ENCODE measurements at regions not wholly inside any gene's neighbourhood (a gene's known extent, or its start where the extent isn't known, plus 50 kb on each side); places are given as distances from the start of the nearest gene placed in this dataset.

DNA sequence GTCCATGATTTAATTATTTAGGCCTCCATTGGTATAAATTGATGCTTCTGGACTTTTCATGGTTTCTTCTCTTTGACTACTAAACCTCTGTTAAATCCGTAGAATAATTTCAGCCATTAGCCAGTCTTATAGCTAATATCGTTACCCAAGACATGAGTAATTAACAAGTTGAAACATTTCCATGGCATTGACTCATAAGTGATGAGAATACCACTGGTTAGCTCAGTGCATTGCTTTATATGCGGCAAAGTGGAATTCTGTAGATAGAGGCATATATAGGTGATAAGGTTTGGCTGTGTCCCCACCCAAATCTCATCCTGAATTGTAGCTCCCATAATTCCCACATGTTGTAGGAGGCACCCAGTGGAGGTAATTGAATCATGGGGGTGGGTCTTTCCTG is 80.6 kb downstream of the VCX2 start:
- WGBS, 2 donors (ENCODE audit: low coverage in 1 of 2), result 88% methylated on average over 3 of the region's 3 CpGs; no CpG with 5 or more reads in 1 of the 2 donors
- TF ChIP-seq EP300 (IDR thresholded peaks at IDR 0.05; ENCODE audit: low read depth) (no peak), POLR2A (IDR thresholded peaks at IDR 0.05) (no peak), POLR2AphosphoS5 (IDR thresholded peaks at IDR 0.05) (no peak)
- TF ChIP-seq, protein P1, sequence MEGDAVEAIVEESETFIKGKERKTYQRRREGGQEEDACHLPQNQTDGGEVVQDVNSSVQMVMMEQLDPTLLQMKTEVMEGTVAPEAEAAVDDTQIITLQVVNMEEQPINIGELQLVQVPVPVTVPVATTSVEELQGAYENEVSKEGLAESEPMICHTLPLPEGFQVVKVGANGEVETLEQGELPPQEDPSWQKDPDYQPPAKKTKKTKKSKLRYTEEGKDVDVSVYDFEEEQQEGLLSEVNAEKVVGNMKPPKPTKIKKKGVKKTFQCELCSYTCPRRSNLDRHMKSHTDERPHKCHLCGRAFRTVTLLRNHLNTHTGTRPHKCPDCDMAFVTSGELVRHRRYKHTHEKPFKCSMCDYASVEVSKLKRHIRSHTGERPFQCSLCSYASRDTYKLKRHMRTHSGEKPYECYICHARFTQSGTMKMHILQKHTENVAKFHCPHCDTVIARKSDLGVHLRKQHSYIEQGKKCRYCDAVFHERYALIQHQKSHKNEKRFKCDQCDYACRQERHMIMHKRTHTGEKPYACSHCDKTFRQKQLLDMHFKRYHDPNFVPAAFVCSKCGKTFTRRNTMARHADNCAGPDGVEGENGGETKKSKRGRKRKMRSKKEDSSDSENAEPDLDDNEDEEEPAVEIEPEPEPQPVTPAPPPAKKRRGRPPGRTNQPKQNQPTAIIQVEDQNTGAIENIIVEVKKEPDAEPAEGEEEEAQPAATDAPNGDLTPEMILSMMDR (IDR thresholded peaks at IDR 0.05), result no peak
- Histone ChIP-seq H3K4me1 (no peaks in the 10 kb centered on the region), H3K27me3 (no peaks in the 10 kb centered on the region), H3K36me3 (no peaks in the 10 kb centered on the region), H3K4me3 (no peak overlapping the region), H3K9me3 (no peaks in the 10 kb centered on the region), H3K27ac (no peak overlapping the region)
- intact Hi-C loops (cut with DNase I; ENCODE audit: low total_unique reads), result no loop called here
- in situ Hi-C loops (cut with MboI; ENCODE audit: low pct_ligation_motif_present in 1 of 4, low pct_unique_long_range_greater_than_20kb in 1 of 4, low sequenced_read_pairs in 3 of 4), result no loop called here
- DNase-seq, result no peak

DNA sequence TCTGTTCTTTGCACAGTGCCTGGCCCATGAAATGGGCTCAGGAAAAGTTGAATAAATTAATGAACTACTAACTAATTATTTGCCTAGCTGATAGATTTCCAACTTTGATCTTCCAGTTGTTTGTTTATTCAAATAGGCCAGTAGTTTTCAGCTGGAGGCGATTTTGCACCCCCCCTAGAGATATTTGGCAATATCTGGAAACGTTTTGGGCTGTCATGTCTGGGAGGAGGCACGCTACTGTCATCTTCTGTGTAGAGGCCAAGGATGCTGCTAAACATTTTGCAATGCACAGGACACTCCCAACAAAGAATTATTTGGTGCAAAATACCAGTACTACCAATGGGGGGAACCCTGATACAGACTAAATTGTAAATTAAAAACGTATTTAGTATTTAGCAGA is 81.9 kb downstream of the VCX2 start:
- H3K4me1 ChIP-seq, result no peaks in the 10 kb centered on the region
- intact Hi-C loops (cut with DNase I; ENCODE audit: low total_unique reads) (no loop called here), in situ Hi-C loops (cut with MboI; ENCODE audit: low pct_ligation_motif_present in 1 of 4, low pct_unique_long_range_greater_than_20kb in 1 of 4, low sequenced_read_pairs in 3 of 4) (no loop called here)
- H3K4me3 ChIP-seq, result no peak overlapping the region
- no peaks in the 10 kb centered on the region for H3K36me3 ChIP-seq
- H3K9me3 ChIP-seq, result no peaks in the 10 kb centered on the region
- DNase-seq, result no peak
- no peaks in the 10 kb centered on the region for H3K27me3 ChIP-seq
- 28 to 80% methylated on average over 1 to 4 of the region's 4 CpGs for WGBS, 2 donors (ENCODE audit: low coverage in 1 of 2)
- TF ChIP-seq POLR2AphosphoS5 (IDR thresholded peaks at IDR 0.05), result no peak
- TF ChIP-seq EP300 (IDR thresholded peaks at IDR 0.05; ENCODE audit: low read depth), result no peak
- TF ChIP-seq, protein P1 (IDR thresholded peaks at IDR 0.05), result no peak
- no peak for TF ChIP-seq POLR2A (IDR thresholded peaks at IDR 0.05)
- no peak overlapping the region for H3K27ac ChIP-seq

DNA sequence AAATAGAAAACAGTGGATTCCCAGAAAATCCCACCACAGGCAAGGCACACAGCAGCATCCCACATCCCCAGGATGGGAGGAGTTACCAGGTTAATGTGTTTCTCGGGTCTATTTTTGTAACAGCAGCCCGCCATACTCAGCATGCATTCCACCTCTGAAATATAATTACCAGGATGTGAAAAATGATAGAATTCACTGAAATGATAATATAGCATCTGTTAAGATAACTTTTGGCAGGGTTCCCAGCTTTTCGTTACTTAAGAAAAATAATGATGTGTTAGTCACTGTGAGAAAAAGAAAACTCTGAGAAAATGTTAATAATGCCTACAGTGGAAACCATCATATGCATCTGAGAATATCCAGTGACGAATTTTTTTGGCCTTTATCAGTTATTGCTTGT is 87.1 kb downstream of the VCX2 start:
- in situ Hi-C loops (cut with MboI; ENCODE audit: low pct_ligation_motif_present in 1 of 4, low pct_unique_long_range_greater_than_20kb in 1 of 4, low sequenced_read_pairs in 3 of 4), result no loop called here
- no peak for TF ChIP-seq POLR2A (IDR thresholded peaks at IDR 0.05)
- no peaks in the 10 kb centered on the region for H3K36me3 ChIP-seq
- no peaks in the 10 kb centered on the region for H3K4me1 ChIP-seq
- no peaks in the 10 kb centered on the region for H3K27me3 ChIP-seq
- DNase-seq, result no peak
- intact Hi-C loops (cut with DNase I; ENCODE audit: low total_unique reads), result no loop called here
- H3K9me3 ChIP-seq, result no peaks in the 10 kb centered on the region
- 41 to 69% methylated on average over 2 to 4 of the region's 4 CpGs for WGBS, 2 donors (ENCODE audit: low coverage in 1 of 2)
- H3K4me3 ChIP-seq, result no peak overlapping the region
- no peak overlapping the region for H3K27ac ChIP-seq

DNA sequence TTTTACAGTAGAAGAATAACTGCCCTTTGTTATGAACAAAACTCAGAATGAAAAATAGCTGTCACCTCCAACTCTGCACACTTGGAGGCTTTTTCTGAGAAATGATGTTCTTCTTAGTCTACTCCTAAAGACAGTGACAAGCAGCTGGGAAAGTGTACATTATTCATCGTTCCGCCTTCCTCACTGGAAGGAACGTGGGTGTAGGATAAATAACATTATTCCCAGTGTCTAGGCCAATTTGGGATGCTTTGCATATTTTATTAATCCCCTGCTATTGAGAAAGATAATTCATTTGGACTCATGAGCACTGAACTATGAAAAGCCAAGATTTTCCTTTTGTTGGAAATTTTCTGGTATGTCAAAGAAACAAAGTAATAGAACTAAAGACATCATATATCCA is 87.8 kb downstream of the VCX2 start:
- intact Hi-C loops (cut with DNase I; ENCODE audit: low total_unique reads) (no loop called here), in situ Hi-C loops (cut with MboI; ENCODE audit: low pct_ligation_motif_present in 1 of 4, low pct_unique_long_range_greater_than_20kb in 1 of 4, low sequenced_read_pairs in 3 of 4) (no loop called here)
- Histone ChIP-seq H3K27ac (no peak overlapping the region), H3K4me3 (no peak overlapping the region), H3K9me3 (no peaks in the 10 kb centered on the region), H3K27me3 (no peaks in the 10 kb centered on the region), H3K36me3 (no peaks in the 10 kb centered on the region), H3K4me1 (no peaks in the 10 kb centered on the region)
- DNase-seq, result no peak
- whole genome bisulfite sequencing, 2 donors (ENCODE audit: low coverage in 1 of 2), result 56% methylated on average over 3 of the region's 3 CpGs; no CpG with 5 or more reads in 1 of the 2 donors
- no peak for TF ChIP-seq POLR2A (IDR thresholded peaks at IDR 0.05)
- TF ChIP-seq, protein P1 (IDR thresholded peaks at IDR 0.05), result no peak
- TF ChIP-seq EP300 (IDR thresholded peaks at IDR 0.05; ENCODE audit: low read depth), result no peak
- TF ChIP-seq POLR2AphosphoS5 (IDR thresholded peaks at IDR 0.05), result no peak

DNA sequence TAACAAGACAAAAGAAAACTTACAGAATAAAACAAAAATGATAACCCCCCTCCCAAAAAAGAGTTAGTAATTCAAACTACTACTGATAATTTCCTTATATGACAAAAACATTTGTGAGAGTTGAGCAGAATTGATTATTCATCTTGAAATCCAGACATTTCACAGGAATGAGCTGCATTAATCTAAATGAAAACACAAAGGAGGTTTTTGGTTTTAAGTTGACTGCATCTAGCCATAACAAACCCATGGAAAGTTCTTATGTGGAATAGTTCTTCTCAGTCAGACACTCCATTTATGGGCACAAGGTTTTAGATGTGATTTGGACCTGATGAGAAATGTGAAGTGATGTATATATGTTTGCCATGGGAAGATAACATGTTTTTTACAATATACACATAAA is 95.4 kb downstream of the VCX2 start:
- Histone ChIP-seq H3K27ac (no peak overlapping the region), H3K27me3 (no peaks in the 10 kb centered on the region), H3K36me3 (no peaks in the 10 kb centered on the region), H3K4me1 (no peaks in the 10 kb centered on the region), H3K9me3 (no peaks in the 10 kb centered on the region), H3K4me3 (no peak overlapping the region)
- intact Hi-C loops (cut with DNase I; ENCODE audit: low total_unique reads) (no loop called here), in situ Hi-C loops (cut with MboI; ENCODE audit: low pct_ligation_motif_present in 1 of 4, low pct_unique_long_range_greater_than_20kb in 1 of 4, low sequenced_read_pairs in 3 of 4) (no loop called here)
- no peak for TF ChIP-seq EP300 (IDR thresholded peaks at IDR 0.05; ENCODE audit: low read depth)
- TF ChIP-seq, protein P1 (IDR thresholded peaks at IDR 0.05), result no peak
- TF ChIP-seq POLR2AphosphoS5 (IDR thresholded peaks at IDR 0.05), result no peak
- TF ChIP-seq POLR2A (IDR thresholded peaks at IDR 0.05), result no peak
- no peak for DNase-seq

Measured in transverse colon (tissue), 4 donors.